ENCODE measurements at regions not wholly inside any gene's neighbourhood (a gene's known extent, or its start where the extent isn't known, plus 50 kb on each side); places are given as distances from the start of the nearest gene placed in this dataset.
A peak's percentile ranks its signal among the peaks of the same experiment; 100 is the strongest.

DNA sequence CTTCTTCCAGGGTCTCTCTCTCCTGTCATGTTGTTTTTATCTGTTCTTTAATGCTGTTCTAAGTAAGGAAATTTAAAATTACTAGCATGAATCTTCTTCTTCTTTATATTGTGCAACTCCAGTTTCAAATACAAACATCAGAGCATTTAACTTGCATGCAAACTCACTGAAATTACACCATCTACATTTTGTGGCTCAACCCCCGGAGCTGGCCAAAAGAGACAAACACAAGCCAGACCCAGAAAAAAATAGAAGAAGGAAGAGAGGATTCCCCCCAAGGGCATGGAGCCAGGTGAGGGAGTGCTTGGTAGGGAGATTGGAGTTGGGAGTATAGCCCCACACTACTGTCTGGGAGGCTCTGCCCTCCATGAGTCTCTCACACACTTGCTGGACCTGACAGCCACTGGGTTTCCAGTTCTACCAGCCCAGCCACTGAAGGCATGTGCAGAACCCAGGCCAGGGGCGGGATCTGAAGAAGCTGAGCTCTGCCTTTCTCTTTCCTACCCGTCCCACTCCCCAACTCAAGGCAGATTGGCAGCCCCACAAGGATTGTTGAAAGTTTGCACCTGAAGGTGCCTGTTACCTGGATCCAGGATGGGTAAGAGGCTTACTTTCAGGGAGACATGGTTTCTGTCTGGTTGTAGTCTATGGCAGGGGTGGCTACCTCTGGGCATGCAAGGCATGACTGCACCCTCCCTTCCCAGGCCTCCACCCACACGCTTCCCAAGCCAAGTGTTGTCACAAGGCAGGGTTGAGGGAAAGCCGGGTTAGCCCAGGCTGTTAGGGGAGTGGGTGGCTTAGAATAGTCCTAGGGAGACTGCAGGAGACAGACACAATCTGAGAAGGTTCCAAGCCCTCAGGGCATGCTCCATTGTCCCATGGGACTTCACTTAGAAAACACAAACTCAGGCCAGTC is 297.2 kb downstream of the TGFB2 start:
- no peak overlapping the region for H3K27ac Mint-ChIP-seq (ENCODE audit: unreplicated experiment)
- DNase-seq, result no peak

DNA sequence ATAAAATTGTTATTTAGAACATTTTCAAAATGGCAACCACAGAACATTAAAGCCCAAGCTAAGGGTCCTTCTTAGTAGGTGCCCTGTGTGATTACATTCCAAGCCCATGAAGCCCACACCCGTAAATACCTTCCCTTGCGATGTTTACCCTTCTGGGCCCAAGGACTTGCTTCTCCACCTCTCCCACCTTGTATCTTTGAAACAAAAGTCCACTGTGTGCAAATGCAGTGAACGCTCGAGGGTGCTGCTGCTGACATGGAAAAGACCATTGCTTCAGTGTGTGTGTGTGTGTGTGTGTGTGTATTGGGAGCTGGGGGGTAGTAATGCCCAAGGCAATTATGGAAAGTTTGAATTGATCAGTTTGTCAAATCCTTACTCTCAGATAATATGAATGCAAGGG is 298.1 kb downstream of the TGFB2 start:
- TF ChIP-seq, protein P1, sequence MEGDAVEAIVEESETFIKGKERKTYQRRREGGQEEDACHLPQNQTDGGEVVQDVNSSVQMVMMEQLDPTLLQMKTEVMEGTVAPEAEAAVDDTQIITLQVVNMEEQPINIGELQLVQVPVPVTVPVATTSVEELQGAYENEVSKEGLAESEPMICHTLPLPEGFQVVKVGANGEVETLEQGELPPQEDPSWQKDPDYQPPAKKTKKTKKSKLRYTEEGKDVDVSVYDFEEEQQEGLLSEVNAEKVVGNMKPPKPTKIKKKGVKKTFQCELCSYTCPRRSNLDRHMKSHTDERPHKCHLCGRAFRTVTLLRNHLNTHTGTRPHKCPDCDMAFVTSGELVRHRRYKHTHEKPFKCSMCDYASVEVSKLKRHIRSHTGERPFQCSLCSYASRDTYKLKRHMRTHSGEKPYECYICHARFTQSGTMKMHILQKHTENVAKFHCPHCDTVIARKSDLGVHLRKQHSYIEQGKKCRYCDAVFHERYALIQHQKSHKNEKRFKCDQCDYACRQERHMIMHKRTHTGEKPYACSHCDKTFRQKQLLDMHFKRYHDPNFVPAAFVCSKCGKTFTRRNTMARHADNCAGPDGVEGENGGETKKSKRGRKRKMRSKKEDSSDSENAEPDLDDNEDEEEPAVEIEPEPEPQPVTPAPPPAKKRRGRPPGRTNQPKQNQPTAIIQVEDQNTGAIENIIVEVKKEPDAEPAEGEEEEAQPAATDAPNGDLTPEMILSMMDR (IDR thresholded peaks at IDR 0.05; ENCODE audit: unreplicated experiment), result no peak
- peaks cover 26% of the 10 kb centered on the region for H3K4me1 Mint-ChIP-seq (ENCODE audit: low read depth, unreplicated experiment)
- no peak for DNase-seq
- H3K9me3 Mint-ChIP-seq (ENCODE audit: low read depth, unreplicated experiment), result no peaks in the 10 kb centered on the region
- no peak overlapping the region for H3K4me3 Mint-ChIP-seq (ENCODE audit: low read depth, unreplicated experiment)
- no peaks in the 10 kb centered on the region for H3K27me3 Mint-ChIP-seq (ENCODE audit: unreplicated experiment)
- intact Hi-C loops (cut with micrococcal nuclease; ENCODE audit: unreplicated experiment), result no loop called here
- no TSS peak for BruUV-seq (replicated peaks)
- no peaks in the 10 kb centered on the region for H3K36me3 Mint-ChIP-seq (ENCODE audit: insufficient read depth, unreplicated experiment)
- CTCF ChIA-PET, result no interaction called here
- H3K27ac Mint-ChIP-seq (ENCODE audit: unreplicated experiment), result no peak overlapping the region

More for the DNA sequence above, 297.2 kb downstream of the TGFB2 start:
- Mint-ChIP-seq H3K4me3 (ENCODE audit: low read depth, unreplicated experiment) (no peak overlapping the region), H3K9me3 (ENCODE audit: low read depth, unreplicated experiment) (no peaks in the 10 kb centered on the region), H3K4me1 (ENCODE audit: low read depth, unreplicated experiment) (peaks cover 25% of the 10 kb centered on the region), H3K27me3 (ENCODE audit: unreplicated experiment) (no peaks in the 10 kb centered on the region), H3K36me3 (ENCODE audit: insufficient read depth, unreplicated experiment) (no peaks in the 10 kb centered on the region)
- intact Hi-C loops (cut with micrococcal nuclease; ENCODE audit: unreplicated experiment), result no loop called here
- TF ChIP-seq, protein P1 (IDR thresholded peaks at IDR 0.05; ENCODE audit: unreplicated experiment), result no peak
- no TSS peak for BruUV-seq (replicated peaks)
- CTCF ChIA-PET, result no interaction called here

DNA sequence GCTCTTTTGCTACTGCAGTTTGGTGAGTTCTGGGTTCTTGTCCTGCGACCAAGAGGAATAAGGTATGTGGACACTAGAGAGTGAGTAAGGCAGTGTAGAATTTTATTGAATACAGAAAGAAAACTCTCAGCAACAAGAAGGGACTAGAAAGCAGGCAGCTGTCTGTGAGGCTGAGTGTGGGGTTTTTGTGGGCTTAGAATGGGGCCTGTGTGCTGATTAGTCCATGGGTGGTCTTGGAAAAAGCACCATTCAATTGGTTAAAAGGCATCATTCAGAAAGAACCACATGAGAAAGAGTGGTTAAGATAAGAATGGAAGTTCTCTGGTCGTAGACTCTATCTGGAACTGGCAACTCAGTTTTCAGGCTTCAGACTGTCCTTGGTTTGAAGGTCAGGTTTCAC is 298.8 kb downstream of the TGFB2 start:
- H3K27ac Mint-ChIP-seq (ENCODE audit: unreplicated experiment), result no peak overlapping the region
- TF ChIP-seq, protein P1 (IDR thresholded peaks at IDR 0.05; ENCODE audit: unreplicated experiment), result no peak
- H3K9me3 Mint-ChIP-seq (ENCODE audit: low read depth, unreplicated experiment), result no peaks in the 10 kb centered on the region
- BruUV-seq (replicated peaks), result no TSS peak
- CTCF ChIA-PET, result no interaction called here
- no peak for DNase-seq
- no peaks in the 10 kb centered on the region for H3K36me3 Mint-ChIP-seq (ENCODE audit: insufficient read depth, unreplicated experiment)
- H3K4me1 Mint-ChIP-seq (ENCODE audit: low read depth, unreplicated experiment), result peaks cover 26% of the 10 kb centered on the region
- no peaks in the 10 kb centered on the region for H3K27me3 Mint-ChIP-seq (ENCODE audit: unreplicated experiment)
- intact Hi-C loops (cut with micrococcal nuclease; ENCODE audit: unreplicated experiment), result no loop called here
- H3K4me3 Mint-ChIP-seq (ENCODE audit: low read depth, unreplicated experiment), result no peak overlapping the region

DNA sequence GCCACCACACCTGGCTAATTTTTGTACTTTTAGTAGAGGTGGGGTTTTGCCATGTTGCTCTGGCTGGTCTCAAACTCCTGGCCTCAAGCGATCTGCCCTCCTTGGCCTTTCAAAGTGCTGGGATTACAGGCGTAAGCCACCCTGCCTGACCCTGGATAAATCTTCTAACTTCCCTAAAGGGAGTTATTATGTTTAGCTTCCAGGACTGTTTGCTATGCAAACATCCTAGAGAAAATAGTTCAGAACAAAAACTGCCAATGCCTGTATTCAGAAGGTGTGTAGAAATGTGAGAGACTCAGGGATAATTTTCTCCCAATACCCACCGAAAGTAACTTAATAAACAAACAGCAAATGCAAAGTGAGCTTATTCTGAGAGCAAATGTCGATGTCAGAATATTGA is 301.2 kb downstream of the TGFB2 start:
- H3K4me3 Mint-ChIP-seq (ENCODE audit: low read depth, unreplicated experiment), result peak overlapping the region; percentile 27
- DNase-seq, result peak; percentile 28
- BruUV-seq (replicated peaks), result no TSS peak
- no peaks in the 10 kb centered on the region for H3K36me3 Mint-ChIP-seq (ENCODE audit: insufficient read depth, unreplicated experiment)
- CTCF ChIA-PET, result interaction anchor here (0.8 to 1.4 kb wide), 5 partner anchors 13 to 90 kb away, joined by 3 to 4 read pairs (median 4); no protein-coding TSS in a partner anchor
- H3K4me1 Mint-ChIP-seq (ENCODE audit: low read depth, unreplicated experiment), result peaks cover 26% of the 10 kb centered on the region
- peaks cover 3% of the 10 kb centered on the region for H3K9me3 Mint-ChIP-seq (ENCODE audit: low read depth, unreplicated experiment)
- intact Hi-C loops (cut with micrococcal nuclease; ENCODE audit: unreplicated experiment), result no loop called here
- H3K27me3 Mint-ChIP-seq (ENCODE audit: unreplicated experiment), result no peaks in the 10 kb centered on the region
- peak overlapping the region; percentile 58 for H3K27ac Mint-ChIP-seq (ENCODE audit: unreplicated experiment)
- TF ChIP-seq, protein P1 (IDR thresholded peaks at IDR 0.05; ENCODE audit: unreplicated experiment), result no peak
